Suprapubic skin (tissue), 4 donors: ENCODE measurements at regions not wholly inside any gene's neighbourhood (a gene's known extent, or its start where the extent isn't known, plus 50 kb on each side); places are given as distances from the start of the nearest gene placed in this dataset.
"Not testable (repeated sequence)": the region's sequence is repeated elsewhere in the genome, so short reads cannot be mapped to it uniquely, and the experiment has no call there.

ENCODE experiments used
- DNase-seq, 2 donors: peaks; one replicate each; pipeline ENCODE4 v3.0.0-alpha.2; 2019; ENCODE audit warnings: low spot score in 2 of 2
- H3K27ac ChIP-seq: fragments of 200-600 bp; sonication (generic); one replicate; pipeline ENCODE4 v1.5.1; 2019
- H3K27me3 ChIP-seq: fragments of 200-600 bp; sonication (generic); one replicate; pipeline ENCODE4 v1.5.1; 2019
- H3K36me3 ChIP-seq: fragments of 200-600 bp; sonication (generic); one replicate; pipeline ENCODE4 v1.5.1; 2019
- H3K4me1 ChIP-seq: fragments of 200-600 bp; sonication (generic); one replicate; pipeline ENCODE4 v1.5.1; 2019
- H3K4me3 ChIP-seq: fragments of 200-600 bp; sonication (generic); one replicate; pipeline ENCODE4 v1.5.1; 2019; ENCODE audit warnings: mild to moderate bottlenecking
- H3K9me3 ChIP-seq: fragments of 200-600 bp; sonication (generic); one replicate; pipeline ENCODE4 v1.5.1; 2019
- EP300 ChIP-seq: sonication (generic); formaldehyde crosslinking; IDR thresholded peaks from one replicate; pipeline ENCODE4 v1.6.1; 2017; ENCODE audit warnings: antibody characterized with exemption
- POLR2A ChIP-seq, 2 donors: fragments of 450-650 bp; IDR thresholded peaks; one replicate each; pipeline ENCODE4 v1.6.1; 2017; ENCODE audit warnings: antibody characterized with exemption in 2 of 2, mild to moderate bottlenecking in 2 of 2, moderate library complexity in 2 of 2
- POLR2AphosphoS5 ChIP-seq, 3 donors: sonication (generic); formaldehyde crosslinking; IDR thresholded peaks; one replicate each; pipeline ENCODE4 v1.6.1; 2017; ENCODE audit warnings: antibody characterized with exemption in 3 of 3
- WGBS: methylation state at CpG from one replicate; pipeline ENCODE4 v1.1.5; 2018; 5-methylcytosine and 5-hydroxymethylcytosine counted together
- TF ChIP-seq, protein P1 (sequence below), 2 donors: fragments of 200-600 bp in 1 of 2; fragments of 450-650 bp in 1 of 2; sonication (generic) in 1 of 2; IDR thresholded peaks; one replicate each; pipeline ENCODE4 v1.5.1; 2016 to 2019; ENCODE audit warnings: antibody characterized with exemption in 2 of 2, mild to moderate bottlenecking in 1 of 2, moderate library complexity in 1 of 2

- TF ChIP-seq, protein P1, sequence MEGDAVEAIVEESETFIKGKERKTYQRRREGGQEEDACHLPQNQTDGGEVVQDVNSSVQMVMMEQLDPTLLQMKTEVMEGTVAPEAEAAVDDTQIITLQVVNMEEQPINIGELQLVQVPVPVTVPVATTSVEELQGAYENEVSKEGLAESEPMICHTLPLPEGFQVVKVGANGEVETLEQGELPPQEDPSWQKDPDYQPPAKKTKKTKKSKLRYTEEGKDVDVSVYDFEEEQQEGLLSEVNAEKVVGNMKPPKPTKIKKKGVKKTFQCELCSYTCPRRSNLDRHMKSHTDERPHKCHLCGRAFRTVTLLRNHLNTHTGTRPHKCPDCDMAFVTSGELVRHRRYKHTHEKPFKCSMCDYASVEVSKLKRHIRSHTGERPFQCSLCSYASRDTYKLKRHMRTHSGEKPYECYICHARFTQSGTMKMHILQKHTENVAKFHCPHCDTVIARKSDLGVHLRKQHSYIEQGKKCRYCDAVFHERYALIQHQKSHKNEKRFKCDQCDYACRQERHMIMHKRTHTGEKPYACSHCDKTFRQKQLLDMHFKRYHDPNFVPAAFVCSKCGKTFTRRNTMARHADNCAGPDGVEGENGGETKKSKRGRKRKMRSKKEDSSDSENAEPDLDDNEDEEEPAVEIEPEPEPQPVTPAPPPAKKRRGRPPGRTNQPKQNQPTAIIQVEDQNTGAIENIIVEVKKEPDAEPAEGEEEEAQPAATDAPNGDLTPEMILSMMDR (IDR thresholded peaks at IDR 0.05): no peak
- TF ChIP-seq POLR2A (IDR thresholded peaks at IDR 0.05) (no peak), POLR2AphosphoS5 (IDR thresholded peaks at IDR 0.05) (no peak), EP300 (no peak)
- 69% methylated on average over 2 of the region's 2 CpGs for WGBS
- Histone ChIP-seq H3K4me1 (no peaks in the 10 kb centered on the region), H3K9me3 (no peaks in the 10 kb centered on the region), H3K36me3 (no peaks in the 10 kb centered on the region), H3K27ac (no peak overlapping the region), H3K27me3 (no peaks in the 10 kb centered on the region), H3K4me3 (no peak overlapping the region)
- DNase-seq: no peak
These were observed 586.4 kb downstream of the PRR32 start for GRCh38 chrX:127405946-127406345.

- TF ChIP-seq POLR2AphosphoS5 (IDR thresholded peaks at IDR 0.05): no peak
- TF ChIP-seq EP300: no peak
- TF ChIP-seq POLR2A (IDR thresholded peaks at IDR 0.05): no peak
- TF ChIP-seq, protein P1 (IDR thresholded peaks at IDR 0.05): no peak
- 59% methylated on average over 1 of the region's 1 CpG for WGBS
- H3K9me3 ChIP-seq: no peaks in the 10 kb centered on the region
- H3K4me1 ChIP-seq: no peaks in the 10 kb centered on the region
- H3K4me3 ChIP-seq: no peak overlapping the region
- no peak for DNase-seq
- H3K27ac ChIP-seq: no peak overlapping the region
- H3K36me3 ChIP-seq: no peaks in the 10 kb centered on the region
- no peaks in the 10 kb centered on the region for H3K27me3 ChIP-seq
These were observed 584.6 kb downstream of the PRR32 start for GRCh38 chrX:127404161-127404560.

- not testable (repeated sequence) for H3K36me3 ChIP-seq, H3K4me3 ChIP-seq, H3K27me3 ChIP-seq, H3K4me1 ChIP-seq, H3K27ac ChIP-seq, DNase-seq, H3K9me3 ChIP-seq
- WGBS: 64% methylated on average over 4 of the region's 4 CpGs
These were observed 580.7 kb downstream of the PRR32 start for GRCh38 chrX:127400231-127400630.

DNA sequence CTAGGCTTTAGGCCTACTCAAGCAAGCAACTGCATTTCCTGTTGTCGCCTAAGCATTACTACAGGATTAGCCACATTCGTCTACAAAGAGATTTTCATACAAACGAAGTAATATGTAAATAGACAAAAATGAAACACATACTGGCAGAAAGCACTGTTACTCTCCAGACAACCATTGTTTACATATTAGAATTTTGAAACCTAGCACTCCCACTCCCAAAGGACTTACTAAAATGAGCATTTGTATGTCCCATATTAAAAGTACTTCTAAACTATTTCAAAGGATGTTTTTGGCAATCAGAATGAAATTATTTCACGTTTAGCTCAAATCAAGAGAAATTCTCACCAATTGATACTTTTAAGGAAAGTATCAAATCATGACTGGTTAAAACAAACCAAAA is 570.8 kb downstream of the PRR32 start:
- Histone ChIP-seq H3K27me3 (no peaks in the 10 kb centered on the region), H3K27ac (no peak overlapping the region), H3K36me3 (no peaks in the 10 kb centered on the region), H3K9me3 (no peaks in the 10 kb centered on the region), H3K4me3 (no peak overlapping the region), H3K4me1 (no peaks in the 10 kb centered on the region)
- WGBS: 62% methylated on average over 4 of the region's 4 CpGs
- no peak for DNase-seq
- TF ChIP-seq, protein P1 (IDR thresholded peaks at IDR 0.05): no peak
- no peak for TF ChIP-seq EP300
- TF ChIP-seq POLR2AphosphoS5 (IDR thresholded peaks at IDR 0.05): no peak
- no peak for TF ChIP-seq POLR2A (IDR thresholded peaks at IDR 0.05)

DNA sequence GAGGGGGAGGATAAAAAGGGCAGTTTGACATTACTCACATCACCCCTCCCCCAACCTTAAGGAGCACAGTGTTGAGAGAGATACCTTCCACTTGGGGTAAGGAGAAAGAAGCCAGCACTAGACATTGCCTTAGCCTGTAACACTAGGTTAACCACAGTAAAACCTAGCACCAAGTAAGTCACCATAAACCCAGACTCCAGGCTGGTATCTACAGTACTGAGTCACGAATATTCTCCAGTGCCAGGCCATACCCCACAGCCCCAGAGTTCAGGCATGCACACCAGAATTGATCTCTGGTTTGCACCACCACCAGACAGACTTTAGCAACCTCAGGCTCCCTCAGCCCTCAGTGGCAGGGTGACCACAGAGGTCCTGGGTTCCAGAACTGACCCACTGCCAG is 570.4 kb downstream of the PRR32 start:
- H3K27ac ChIP-seq: no peak overlapping the region
- 56% methylated on average over 1 of the region's 1 CpG for WGBS
- TF ChIP-seq, protein P1 (IDR thresholded peaks at IDR 0.05): no peak
- no peak for TF ChIP-seq POLR2A (IDR thresholded peaks at IDR 0.05)
- no peak for TF ChIP-seq EP300
- H3K4me3 ChIP-seq: no peak overlapping the region
- H3K4me1 ChIP-seq: no peaks in the 10 kb centered on the region
- no peaks in the 10 kb centered on the region for H3K9me3 ChIP-seq
- no peak for DNase-seq
- no peaks in the 10 kb centered on the region for H3K27me3 ChIP-seq
- H3K36me3 ChIP-seq: no peaks in the 10 kb centered on the region
